BJ (cell line): ENCODE measurements at regions not wholly inside any gene's neighbourhood (a gene's known extent, or its start where the extent isn't known, plus 50 kb on each side); places are given as distances from the start of the nearest gene placed in this dataset.

ENCODE experiments used
- CTCF ChIA-PET: fragments of 350-600 bp; formaldehyde crosslinking; extraction: SDS; loops from one replicate; lab custom pipeline; 2021; ENCODE audit warnings: antibody characterized with exemption, inconsistent platforms; lab: Yijun Ruan, JAX
- POLR2A ChIA-PET: fragments of 300-600 bp; sonication (Branson Sonifier 250); formaldehyde crosslinking; extraction: SDS; loops from one replicate; lab custom pipeline; 2021; ENCODE audit warnings: antibody characterized with exemption; lab: Charles Lee
- DNase-seq: peaks from one replicate; pipeline ENCODE4 v3.0.0-alpha.2; 2011; ENCODE audit warnings: low read depth
- H3K27me3 ChIP-seq: 2 replicates; pipeline ENCODE4 v1.6.0; 2011; ENCODE audit warnings: low read length; ENCODE audit not compliant: control insufficient read depth, insufficient read depth
- H3K36me3 ChIP-seq: 2 replicates; pipeline ENCODE4 v1.5.1; 2011; ENCODE audit warnings: low read length; ENCODE audit not compliant: control insufficient read depth, insufficient read depth
- H3K4me3 ChIP-seq: 2 replicates; pipeline ENCODE4 v1.5.1; 2011; ENCODE audit warnings: low read depth, mild to moderate bottlenecking, control low read depth, low read length
- CTCF ChIP-seq: IDR thresholded peaks from 2 replicates; pipeline ENCODE4 v1.5.1; 2011; ENCODE audit warnings: low read depth, mild to moderate bottlenecking, control low read depth, inconsistent platforms, low read length, moderate library complexity; ENCODE audit not compliant: insufficient read depth

DNA sequence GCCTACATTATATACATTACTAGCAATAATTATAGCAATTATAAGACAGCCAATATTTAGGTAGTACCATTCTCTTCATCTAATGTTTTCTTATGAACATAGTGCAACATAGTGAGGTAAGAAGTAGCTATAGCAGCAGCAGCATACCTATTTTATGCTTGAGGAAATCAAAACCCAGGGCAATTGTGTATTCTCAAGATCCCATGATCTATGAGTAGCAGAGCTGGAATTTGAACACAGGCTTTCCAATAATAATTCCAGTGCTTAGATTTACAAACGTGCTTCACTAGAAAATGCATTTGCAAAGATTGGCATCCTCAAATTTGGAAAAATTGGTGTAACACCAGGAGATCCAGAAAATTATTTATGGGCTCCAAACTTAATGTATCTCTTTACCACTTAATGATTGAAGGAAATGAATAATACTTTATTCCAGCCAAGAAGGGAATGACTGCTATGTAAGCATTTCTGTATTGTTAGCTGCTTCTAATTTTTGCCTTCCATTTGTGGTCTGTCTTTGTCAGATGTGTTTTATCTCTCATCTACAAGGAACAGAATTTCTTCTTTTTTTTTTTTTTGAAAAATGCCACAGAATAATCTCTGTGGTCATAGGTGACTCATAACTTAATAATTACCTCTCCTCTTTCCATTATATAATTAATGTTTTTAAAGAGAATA is 451.1 kb downstream of the ARAP2 start:
- no peak overlapping the region for H3K4me3 ChIP-seq
- no peak for TF ChIP-seq CTCF

DNA sequence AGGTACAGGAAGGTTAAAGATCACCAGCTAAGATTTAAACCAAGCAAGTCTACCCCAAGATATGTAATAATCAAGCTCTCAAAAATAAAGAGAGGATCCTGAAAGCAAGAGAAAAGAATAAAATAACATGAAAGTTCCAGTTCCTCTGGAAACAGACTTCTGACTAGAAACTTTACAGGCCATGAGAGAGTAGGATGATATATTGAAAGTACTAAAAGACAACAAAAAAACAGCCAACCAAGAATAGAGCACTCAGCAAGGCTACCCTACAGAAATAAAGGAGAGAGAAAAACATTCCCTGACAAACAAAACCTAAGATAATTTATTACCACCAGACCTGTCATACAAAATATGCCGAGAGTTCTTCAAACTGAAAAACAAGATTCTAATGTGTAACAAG is 450.5 kb downstream of the ARAP2 start:
- Histone ChIP-seq H3K4me3 (no peak overlapping the region), H3K27me3 (no peaks in the 10 kb centered on the region), H3K36me3 (no peaks in the 10 kb centered on the region)
- POLR2A ChIA-PET, result no interaction called here
- no peak for DNase-seq
- CTCF ChIA-PET, result no interaction called here
- TF ChIP-seq CTCF, result no peak

More for the DNA sequence above, 451.1 kb downstream of the ARAP2 start:
- DNase-seq, result no peak
- CTCF ChIA-PET, result no interaction called here
- Histone ChIP-seq H3K27me3 (no peaks in the 10 kb centered on the region), H3K36me3 (no peaks in the 10 kb centered on the region)
- POLR2A ChIA-PET, result no interaction called here

- no peaks in the 10 kb centered on the region for H3K27me3 ChIP-seq
- H3K4me3 ChIP-seq, result no peak overlapping the region
- DNase-seq, result no peak
- TF ChIP-seq CTCF, result no peak
- CTCF ChIA-PET, result no interaction called here
- no peaks in the 10 kb centered on the region for H3K36me3 ChIP-seq
- POLR2A ChIA-PET, result no interaction called here
Observed at GRCh38 chr4:35800669-35801068, 443.6 kb downstream of the ARAP2 start.

DNA sequence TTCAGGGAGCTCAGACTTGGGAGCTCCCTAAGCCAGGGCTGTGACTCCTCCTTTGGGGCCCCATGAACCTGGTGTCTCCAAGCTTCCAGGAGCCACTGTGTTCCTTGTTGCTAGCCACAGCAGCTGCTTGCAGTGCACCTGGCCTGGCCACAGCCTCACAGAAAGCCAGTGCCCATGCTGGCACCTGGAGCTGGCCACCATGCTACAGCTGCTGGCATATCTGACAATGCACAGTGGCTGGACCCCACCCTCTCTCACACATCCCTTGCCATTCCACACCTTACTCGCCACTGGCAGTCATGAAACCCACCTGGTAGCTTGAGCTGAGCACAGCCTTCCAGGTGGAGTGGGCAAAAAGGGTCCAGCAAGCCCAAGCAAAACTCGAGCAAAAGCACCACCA is 441.7 kb downstream of the ARAP2 start:
- no peaks in the 10 kb centered on the region for H3K27me3 ChIP-seq
- TF ChIP-seq CTCF, result no peak
- H3K36me3 ChIP-seq, result no peaks in the 10 kb centered on the region
- ChIA-PET POLR2A (no interaction called here), CTCF (no interaction called here)
- no peak overlapping the region for H3K4me3 ChIP-seq
- DNase-seq, result no peak

GRCh38 chr4:35818520-35818919 is 425.8 kb downstream of the ARAP2 start:
- TF ChIP-seq CTCF, result no peak
- CTCF ChIA-PET, result no interaction called here
- POLR2A ChIA-PET, result no interaction called here
- Histone ChIP-seq H3K4me3 (no peak overlapping the region), H3K27me3 (no peaks in the 10 kb centered on the region), H3K36me3 (no peaks in the 10 kb centered on the region)
- no peak for DNase-seq
